H9 (cell line): ENCODE measurements at regions not wholly inside any gene's neighbourhood (a gene's known extent, or its start where the extent isn't known, plus 50 kb on each side); places are given as distances from the start of the nearest gene placed in this dataset.

ENCODE experiments used
- DNase-seq: peaks from one replicate; pipeline ENCODE4 v3.0.0-alpha.2; 2017
- H2AFZ ChIP-seq: one replicate; pipeline ENCODE4 v1.6.1; 2013; ENCODE audit warnings: mild to moderate bottlenecking, low read length, control low read depth, moderate library complexity
- H2AK5ac ChIP-seq: 2 replicates; pipeline ENCODE4 v1.6.1; 2013; ENCODE audit warnings: low read length, control low read depth, mixed read lengths; ENCODE audit not compliant: insufficient read length
- H2BK120ac ChIP-seq: one replicate; pipeline ENCODE4 v1.6.1; 2013; ENCODE audit warnings: low read depth, mild to moderate bottlenecking, low read length, control low read depth, inconsistent platforms; ENCODE audit not compliant: poor library complexity, severe bottlenecking
- H2BK12ac ChIP-seq: 2 replicates; pipeline ENCODE4 v1.6.1; 2013; ENCODE audit warnings: low read length, control low read depth, mixed read lengths, low read depth; ENCODE audit not compliant: insufficient read length
- H2BK15ac ChIP-seq: 2 replicates; pipeline ENCODE4 v1.6.1; 2013; ENCODE audit warnings: low read depth, low read length, control low read depth
- H2BK20ac ChIP-seq: one replicate; pipeline ENCODE4 v1.6.1; 2013; ENCODE audit warnings: low read depth, mild to moderate bottlenecking, low read length, control low read depth, inconsistent platforms; ENCODE audit not compliant: poor library complexity, severe bottlenecking
- H2BK5ac ChIP-seq: 2 replicates; pipeline ENCODE4 v1.6.1; 2013; ENCODE audit warnings: low read length, control low read depth, mixed read lengths; ENCODE audit not compliant: insufficient read length
- H3K14ac ChIP-seq: 2 replicates; pipeline ENCODE4 v1.6.1; 2013; ENCODE audit warnings: low read length, control low read depth; ENCODE audit not compliant: insufficient read depth
- H3K18ac ChIP-seq: 2 replicates; pipeline ENCODE4 v1.6.1; 2013; ENCODE audit warnings: low read depth, mild to moderate bottlenecking, mixed read lengths, low read length, control low read depth; ENCODE audit not compliant: insufficient read length
- H3K23ac ChIP-seq: 2 replicates; pipeline ENCODE4 v1.6.1; 2013; ENCODE audit warnings: low read length, control low read depth, mixed read lengths, low read depth; ENCODE audit not compliant: insufficient read length
- H3K23me2 ChIP-seq: 2 replicates; pipeline ENCODE4 v1.6.1; 2013; ENCODE audit warnings: low read depth, mild to moderate bottlenecking, mixed read lengths, low read length, control low read depth; ENCODE audit not compliant: insufficient read length, poor library complexity, severe bottlenecking
- H3K27ac ChIP-seq: 2 replicates; pipeline ENCODE4 v1.5.1; 2013; ENCODE audit warnings: low read length, control low read depth, mixed read lengths, low read depth; ENCODE audit not compliant: insufficient read length
- H3K27me3 ChIP-seq: 2 replicates; pipeline ENCODE4 v1.6.1; 2013; ENCODE audit warnings: low read length, control low read depth, inconsistent platforms; ENCODE audit not compliant: insufficient read depth
- H3K4ac ChIP-seq: 2 replicates; pipeline ENCODE4 v1.6.1; 2013; ENCODE audit warnings: low read depth, mild to moderate bottlenecking, control low read depth, inconsistent platforms, low read length, moderate library complexity
- H3K4me1 ChIP-seq: 2 replicates; pipeline ENCODE4 v1.6.1; 2013; ENCODE audit warnings: low read length, control low read depth, inconsistent platforms; ENCODE audit not compliant: insufficient read depth
- H3K4me2 ChIP-seq: 2 replicates; pipeline ENCODE4 v1.6.1; 2013; ENCODE audit warnings: low read length, control low read depth, mixed read lengths; ENCODE audit not compliant: insufficient read length, insufficient read depth
- H3K56ac ChIP-seq: 2 replicates; pipeline ENCODE4 v1.6.1; 2013; ENCODE audit warnings: low read depth, mild to moderate bottlenecking, mixed read lengths, low read length, control low read depth; ENCODE audit not compliant: insufficient read length
- H3K79me1 ChIP-seq: 2 replicates; pipeline ENCODE4 v1.6.1; 2013; ENCODE audit warnings: low read depth, mild to moderate bottlenecking, moderate library complexity, low read length, control low read depth, inconsistent platforms; ENCODE audit not compliant: insufficient read depth, poor library complexity, severe bottlenecking
- H3K79me2 ChIP-seq: 2 replicates; pipeline ENCODE4 v1.6.1; 2013; ENCODE audit warnings: low read length, control low read depth, inconsistent platforms; ENCODE audit not compliant: insufficient read depth
- H3K9ac ChIP-seq: 2 replicates; pipeline ENCODE4 v1.6.1; 2013; ENCODE audit warnings: low read length, control low read depth, mixed read lengths; ENCODE audit not compliant: insufficient read length; ENCODE audit errors: extremely low read depth
- H3K9me3 ChIP-seq: one replicate; pipeline ENCODE4 v1.6.1; 2013; ENCODE audit warnings: low read depth, low read length, inconsistent platforms; ENCODE audit not compliant: control insufficient read depth
- H3T11ph ChIP-seq: one replicate; pipeline ENCODE4 v1.6.1; 2013; ENCODE audit warnings: mild to moderate bottlenecking, low read length, control low read depth, inconsistent platforms
- H4K20me1 ChIP-seq: one replicate; pipeline ENCODE4 v1.6.1; 2013; ENCODE audit not compliant: control insufficient read depth, insufficient read length, insufficient read depth
- H4K5ac ChIP-seq: 2 replicates; pipeline ENCODE4 v1.6.1; 2013; ENCODE audit warnings: low read depth, mild to moderate bottlenecking, mixed read lengths, low read length, control low read depth; ENCODE audit not compliant: insufficient read length
- H4K8ac ChIP-seq: replicated peaks from 2 replicates; pipeline ENCODE4 v1.6.1; 2013; ENCODE audit warnings: low read length, control low read depth, mixed read lengths, low read depth; ENCODE audit not compliant: insufficient read length
- H4K91ac ChIP-seq: 2 replicates; pipeline ENCODE4 v1.6.1; 2013; ENCODE audit warnings: low read depth, mild to moderate bottlenecking, moderate library complexity, mixed read lengths, low read length, control low read depth; ENCODE audit not compliant: insufficient read length
- H3K27ac Mint-ChIP-seq, 3 experiments: 2 replicates in 2 of 3; 3 replicates in 1 of 3; pipeline ENCODE4 v1.8.0; 2020 to 2021; ENCODE audit warnings: mixed read lengths in 3 of 3, mild to moderate bottlenecking in 1 of 3, moderate library complexity in 1 of 3
- H3K27me3 Mint-ChIP-seq: 2 replicates; pipeline ENCODE4 v1.8.0; 2021; ENCODE audit warnings: low read depth, mild to moderate bottlenecking, moderate library complexity, mixed read lengths
- H3K36me3 Mint-ChIP-seq, 3 experiments: 2 replicates in 2 of 3; 3 replicates in 1 of 3; pipeline ENCODE4 v1.8.0; 2020 to 2021; ENCODE audit warnings: low read depth in 3 of 3, mixed read lengths in 3 of 3; ENCODE audit not compliant: insufficient read depth in 1 of 3
- H3K4me1 Mint-ChIP-seq, 2 experiments: 2 replicates each; pipeline ENCODE4 v1.8.0; 2020; ENCODE audit warnings: mixed read lengths in 2 of 2
- H3K4me3 Mint-ChIP-seq, 2 experiments: 2 replicates in 1 of 2; 3 replicates in 1 of 2; pipeline ENCODE4 v1.8.0; 2020 to 2021; ENCODE audit warnings: mild to moderate bottlenecking in 2 of 2, mixed read lengths in 2 of 2, moderate library complexity in 1 of 2
- H3K9me3 Mint-ChIP-seq, 2 experiments: 2 replicates in 1 of 2; 3 replicates in 1 of 2; pipeline ENCODE4 v1.8.0; 2020; ENCODE audit warnings: mild to moderate bottlenecking in 2 of 2, mixed read lengths in 2 of 2, moderate library complexity in 1 of 2
- WGBS: extraction: QIAGEN DNeasy Blood & Tissue Kit; methylation state at CpG from one replicate; pipeline ENCODE4 v1.1.7; 2013; ENCODE audit warnings: missing lambda C conversion rate, low lambda C conversion rate, mixed read lengths; ENCODE audit not compliant: insufficient read length; ENCODE audit errors: extremely low coverage; 5-methylcytosine and 5-hydroxymethylcytosine counted together
- TF ChIP-seq, protein P1 (sequence below): fragments of 200-600 bp; sonication (generic); conservative IDR thresholded peaks from 3 replicates; pipeline ENCODE4 v1.8.0; 2021; ENCODE audit warnings: antibody characterized with exemption, mild to moderate bottlenecking

DNA sequence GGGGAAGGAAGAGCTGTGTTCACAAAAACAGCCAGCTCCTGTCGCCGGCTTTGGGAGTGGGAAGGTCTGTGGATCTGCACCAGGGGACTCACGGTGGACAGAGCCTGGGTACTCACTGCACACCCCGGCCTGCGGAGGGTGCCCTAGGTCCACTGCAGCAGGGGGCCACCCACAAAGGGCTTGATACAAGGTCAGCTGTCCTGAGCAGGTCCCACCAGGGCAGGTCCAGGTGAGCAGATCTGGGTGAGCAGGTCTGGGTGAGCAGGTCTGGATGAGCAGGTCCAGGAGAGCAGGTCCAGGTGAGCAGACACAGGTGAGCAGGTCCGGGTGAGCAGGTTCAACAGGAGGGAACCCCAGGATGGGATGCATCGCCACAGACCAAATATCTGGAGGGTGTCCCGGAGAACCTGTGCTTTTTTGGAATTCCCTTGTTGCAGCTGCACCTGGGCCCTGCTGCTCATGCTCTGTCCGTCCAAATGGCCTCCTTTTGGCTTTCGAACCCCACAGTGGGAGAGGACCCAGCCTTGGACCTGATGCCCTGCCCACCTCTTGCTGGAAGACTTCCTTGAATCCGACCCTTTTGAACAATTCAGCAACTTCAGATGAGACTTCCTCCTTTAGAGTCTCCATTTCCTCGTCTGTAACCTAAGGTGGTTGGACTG, 485.3 kb downstream of the TBC1D22A start:
- Histone ChIP-seq H4K8ac (no peak overlapping the region), H3K27ac (no peak overlapping the region), H3K23ac (no peak overlapping the region), H4K5ac (no peak overlapping the region), H3K4me2 (no peak overlapping the region), H3K9me3 (peaks cover 85% of the 10 kb centered on the region), H3K79me2 (no peaks in the 10 kb centered on the region), H3K9ac (no peak overlapping the region), H2AK5ac (no peak overlapping the region), H3K79me1 (no peaks in the 10 kb centered on the region), H2BK5ac (no peak overlapping the region), H3K4ac (no peak overlapping the region), H4K20me1 (no peaks in the 10 kb centered on the region), H3K23me2 (no peaks in the 10 kb centered on the region), H3K18ac (no peak overlapping the region), H3K56ac (no peak overlapping the region), H4K91ac (no peak overlapping the region), H2BK15ac (no peak overlapping the region), H2BK20ac (no peak overlapping the region), H2BK12ac (no peak overlapping the region), H3K14ac (no peak overlapping the region), H2AFZ (no peak overlapping the region), H3K4me1 (no peaks in the 10 kb centered on the region), H2BK120ac (no peak overlapping the region), H3T11ph (no peak overlapping the region), H3K27me3 (no peaks in the 10 kb centered on the region)
- TF ChIP-seq, protein P1, sequence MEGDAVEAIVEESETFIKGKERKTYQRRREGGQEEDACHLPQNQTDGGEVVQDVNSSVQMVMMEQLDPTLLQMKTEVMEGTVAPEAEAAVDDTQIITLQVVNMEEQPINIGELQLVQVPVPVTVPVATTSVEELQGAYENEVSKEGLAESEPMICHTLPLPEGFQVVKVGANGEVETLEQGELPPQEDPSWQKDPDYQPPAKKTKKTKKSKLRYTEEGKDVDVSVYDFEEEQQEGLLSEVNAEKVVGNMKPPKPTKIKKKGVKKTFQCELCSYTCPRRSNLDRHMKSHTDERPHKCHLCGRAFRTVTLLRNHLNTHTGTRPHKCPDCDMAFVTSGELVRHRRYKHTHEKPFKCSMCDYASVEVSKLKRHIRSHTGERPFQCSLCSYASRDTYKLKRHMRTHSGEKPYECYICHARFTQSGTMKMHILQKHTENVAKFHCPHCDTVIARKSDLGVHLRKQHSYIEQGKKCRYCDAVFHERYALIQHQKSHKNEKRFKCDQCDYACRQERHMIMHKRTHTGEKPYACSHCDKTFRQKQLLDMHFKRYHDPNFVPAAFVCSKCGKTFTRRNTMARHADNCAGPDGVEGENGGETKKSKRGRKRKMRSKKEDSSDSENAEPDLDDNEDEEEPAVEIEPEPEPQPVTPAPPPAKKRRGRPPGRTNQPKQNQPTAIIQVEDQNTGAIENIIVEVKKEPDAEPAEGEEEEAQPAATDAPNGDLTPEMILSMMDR, result no peak
- Mint-ChIP-seq H3K27ac (no peak overlapping the region), H3K9me3 (peaks cover 89 to 100% of the 10 kb centered on the region in 2 experiments), H3K27me3 (peaks cover 5% of the 10 kb centered on the region), H3K36me3 (peaks cover 6 to 41% (median 17%) of the 10 kb centered on the region in 3 experiments; a peak in 6 of 7 replicates), H3K4me1 (no peaks in the 10 kb centered on the region), H3K4me3 (no peak overlapping the region)
- WGBS, result no CpG with 5 or more reads among the region's 12 CpGs
- no peak for DNase-seq
